ENCODE measurements at regions not wholly inside any gene's neighbourhood (a gene's known extent, or its start where the extent isn't known, plus 50 kb on each side); places are given as distances from the start of the nearest gene placed in this dataset.

GRCh38 chr5:124679578-124680199 lies 66.8 kb downstream of the ZNF608 start:
- Histone ChIP-seq H2AFZ (ENCODE audit: low read length) (no peak overlapping the region), H3K4me1 (ENCODE audit: control insufficient read depth, extremely low read depth, insufficient read depth, low read length) (no peaks in the 10 kb centered on the region), H3K9me3 (ENCODE audit: control insufficient read depth, insufficient read depth, low read depth, low read length) (no peaks in the 10 kb centered on the region), H3K27me3 (ENCODE audit: control insufficient read depth, insufficient read depth, low read length) (no peaks in the 10 kb centered on the region), H3K4me2 (ENCODE audit: extremely low read depth, insufficient read depth, low read length) (no peak overlapping the region), H3K9ac (ENCODE audit: insufficient read depth, low read length) (no peak overlapping the region), H4K20me1 (ENCODE audit: control insufficient read depth, extremely low read depth, insufficient read depth, low read length) (no peaks in the 10 kb centered on the region), H3K36me3 (ENCODE audit: control insufficient read depth, insufficient read depth, low read length) (no peaks in the 10 kb centered on the region), H3K79me2 (ENCODE audit: control insufficient read depth, insufficient read depth, low read length) (peaks cover 3% of the 10 kb centered on the region), H3K4me3 (replicated peaks in 1 of 4; ENCODE audit: control extremely low read depth in 1 of 4, insufficient read depth in 1 of 4, low read depth in 3 of 4, low read length in 4 of 4) (no peak overlapping the region), H3K27ac (ENCODE audit: insufficient read depth, low read length) (no peak overlapping the region)
- no peak for DNase-seq (ENCODE audit: low read depth in 2 of 2)
- TF ChIP-seq CTCF (conservative IDR thresholded peaks at IDR 0.05 in 1 of 2, IDR thresholded peaks at IDR 0.05 in 1 of 2; ENCODE audit: low read depth in 1 of 2, low read length in 2 of 2) (no peak), EZH2 (IDR thresholded peaks at IDR 0.05; ENCODE audit: low read length, missing control alignments) (no peak)

DNA sequence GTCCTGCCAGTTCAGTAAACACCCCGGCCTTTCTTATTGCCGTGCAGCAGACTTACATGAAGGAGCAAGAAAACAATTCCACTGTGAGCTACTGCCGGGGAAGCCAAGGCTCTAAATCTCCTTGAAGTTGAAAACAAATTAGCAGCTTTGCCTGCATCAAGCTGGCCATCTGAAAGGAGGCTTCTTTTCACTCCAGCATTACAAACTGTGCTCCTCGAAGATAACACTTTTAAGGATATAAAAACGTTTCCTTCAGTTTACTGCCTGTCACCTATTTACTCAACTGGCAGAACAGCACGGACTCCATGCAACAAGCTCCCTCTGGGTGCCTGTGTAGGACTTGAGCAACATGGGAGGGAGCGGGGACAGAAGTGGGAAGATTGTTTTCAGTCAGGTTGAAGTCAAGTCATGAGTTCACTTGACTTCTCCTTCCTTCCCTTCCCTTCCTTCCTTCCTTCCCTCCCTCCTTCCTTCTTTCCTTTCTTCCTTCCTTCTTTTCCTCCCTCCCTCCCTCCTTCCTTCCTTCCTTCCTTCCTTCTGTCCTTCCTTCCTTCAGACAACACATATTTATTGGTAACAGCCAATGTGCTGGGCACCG lies 67.4 kb downstream of the ZNF608 start:
- Histone ChIP-seq H3K4me3 (replicated peaks in 1 of 4; ENCODE audit: control extremely low read depth in 1 of 4, insufficient read depth in 1 of 4, low read depth in 3 of 4, low read length in 4 of 4) (no peak overlapping the region), H3K4me2 (ENCODE audit: extremely low read depth, insufficient read depth, low read length) (no peak overlapping the region), H3K79me2 (ENCODE audit: control insufficient read depth, insufficient read depth, low read length) (peaks cover 3% of the 10 kb centered on the region), H3K27ac (ENCODE audit: insufficient read depth, low read length) (no peak overlapping the region), H2AFZ (ENCODE audit: low read length) (no peak overlapping the region), H3K4me1 (ENCODE audit: control insufficient read depth, extremely low read depth, insufficient read depth, low read length) (no peaks in the 10 kb centered on the region), H3K27me3 (ENCODE audit: control insufficient read depth, insufficient read depth, low read length) (no peaks in the 10 kb centered on the region), H3K9ac (ENCODE audit: insufficient read depth, low read length) (no peak overlapping the region), H3K36me3 (ENCODE audit: control insufficient read depth, insufficient read depth, low read length) (no peaks in the 10 kb centered on the region), H3K9me3 (ENCODE audit: control insufficient read depth, insufficient read depth, low read depth, low read length) (no peaks in the 10 kb centered on the region), H4K20me1 (ENCODE audit: control insufficient read depth, extremely low read depth, insufficient read depth, low read length) (no peaks in the 10 kb centered on the region)
- no peak for TF ChIP-seq CTCF (conservative IDR thresholded peaks at IDR 0.05 in 1 of 2, IDR thresholded peaks at IDR 0.05 in 1 of 2; ENCODE audit: low read depth in 1 of 2, low read length in 2 of 2)
- no peak for TF ChIP-seq EZH2 (IDR thresholded peaks at IDR 0.05; ENCODE audit: low read length, missing control alignments)
- no peak for DNase-seq (ENCODE audit: low read depth in 2 of 2)

GRCh38 chr5:124678468-124678867 lies 68.0 kb downstream of the ZNF608 start:
- Histone ChIP-seq H3K4me2 (ENCODE audit: extremely low read depth, insufficient read depth, low read length) (no peak overlapping the region), H3K27ac (ENCODE audit: insufficient read depth, low read length) (no peak overlapping the region), H4K20me1 (ENCODE audit: control insufficient read depth, extremely low read depth, insufficient read depth, low read length) (no peaks in the 10 kb centered on the region), H2AFZ (ENCODE audit: low read length) (no peak overlapping the region), H3K9ac (ENCODE audit: insufficient read depth, low read length) (no peak overlapping the region), H3K79me2 (ENCODE audit: control insufficient read depth, insufficient read depth, low read length) (peaks cover 3% of the 10 kb centered on the region), H3K27me3 (ENCODE audit: control insufficient read depth, insufficient read depth, low read length) (no peaks in the 10 kb centered on the region), H3K4me1 (ENCODE audit: control insufficient read depth, extremely low read depth, insufficient read depth, low read length) (no peaks in the 10 kb centered on the region), H3K4me3 (replicated peaks in 1 of 4; ENCODE audit: control extremely low read depth in 1 of 4, insufficient read depth in 1 of 4, low read depth in 3 of 4, low read length in 4 of 4) (no peak overlapping the region), H3K9me3 (ENCODE audit: control insufficient read depth, insufficient read depth, low read depth, low read length) (no peaks in the 10 kb centered on the region), H3K36me3 (ENCODE audit: control insufficient read depth, insufficient read depth, low read length) (no peaks in the 10 kb centered on the region)
- no peak for DNase-seq (ENCODE audit: low read depth in 2 of 2)
- TF ChIP-seq EZH2 (IDR thresholded peaks at IDR 0.05; ENCODE audit: low read length, missing control alignments) (no peak), CTCF (conservative IDR thresholded peaks at IDR 0.05 in 1 of 2, IDR thresholded peaks at IDR 0.05 in 1 of 2; ENCODE audit: low read depth in 1 of 2, low read length in 2 of 2) (no peak)

All from fibroblast of lung (primary cell).